ENCODE measurements at regions not wholly inside any gene's neighbourhood (a gene's known extent, or its start where the extent isn't known, plus 50 kb on each side); places are given as distances from the start of the nearest gene placed in this dataset.

- TF ChIP-seq ZNF704 (tag by site-specific recombination; IDR thresholded peaks at IDR 0.05) (no peak), SALL2 (tag by site-specific recombination; IDR thresholded peaks at IDR 0.05; ENCODE audit: borderline replicate concordance) (no peak), ZNF768 (tag by site-specific recombination; IDR thresholded peaks at IDR 0.05) (no peak), ZNF433 (tag by site-specific recombination; IDR thresholded peaks at IDR 0.05; ENCODE audit: low read depth) (no peak), ZNF596 (tag by site-specific recombination; IDR thresholded peaks at IDR 0.05) (no peak)
Measured at GRCh38 chr14:85087201-85087600, 442.7 kb upstream of the FLRT2 start (continued).

- Histone ChIP-seq H3K9me3 (ENCODE audit: control insufficient read depth, insufficient read depth, low read depth, low read length) (no peaks in the 10 kb centered on the region), H3K36me3 (ENCODE audit: control insufficient read depth in 2 of 2, insufficient read depth in 1 of 2, low read length in 2 of 2) (no peaks in the 10 kb centered on the region), H3K4me3 (ENCODE audit: low read depth, low read length) (no peak overlapping the region), H3K27ac (ENCODE audit: extremely low read depth, low read depth, low read length) (no peak overlapping the region), H3K4me1 (ENCODE audit: control insufficient read depth, insufficient read depth, low read length) (no peaks in the 10 kb centered on the region)
- TF ChIP-seq ZNF658 (tag by site-specific recombination; IDR thresholded peaks at IDR 0.05): no peak
- TF ChIP-seq ZNF677 (tag by site-specific recombination; IDR thresholded peaks at IDR 0.05): no peak
- TF ChIP-seq ZNF785 (tag by site-specific recombination; IDR thresholded peaks at IDR 0.05): no peak
- no peak for TF ChIP-seq ZNF692 (tag by site-specific recombination; IDR thresholded peaks at IDR 0.05)
- no peak for TF ChIP-seq ZNF660 (tag by site-specific recombination; IDR thresholded peaks at IDR 0.05)
- TF ChIP-seq ATF2 (tag by site-specific recombination; IDR thresholded peaks at IDR 0.05; ENCODE audit: low read depth): no peak
- no peak for TF ChIP-seq ZNF140 (tag by site-specific recombination; IDR thresholded peaks at IDR 0.05)
- no peak for TF ChIP-seq ZNF600 (tag by site-specific recombination; IDR thresholded peaks at IDR 0.05)
- no peak for TF ChIP-seq PRDM6 (tag by site-specific recombination; IDR thresholded peaks at IDR 0.05)
- TF ChIP-seq MEIS1 (CRISPR knock-in tag; IDR thresholded peaks at IDR 0.05; ENCODE audit: borderline replicate concordance): no peak
- no peak for TF ChIP-seq REPIN1 (tag by site-specific recombination; IDR thresholded peaks at IDR 0.05; ENCODE audit: low read depth)
- ChIA-PET POLR2A (no interaction called here), CTCF (no interaction called here)
Measured at GRCh38 chr14:85088192-85088591, 441.8 kb upstream of the FLRT2 start.

GRCh38 chr14:85090681-85091080 lies 439.3 kb upstream of the FLRT2 start:
- Histone ChIP-seq H3K36me3 (ENCODE audit: control insufficient read depth in 2 of 2, insufficient read depth in 1 of 2, low read length in 2 of 2) (no peaks in the 10 kb centered on the region), H3K27ac (ENCODE audit: extremely low read depth, low read depth, low read length) (no peak overlapping the region), H3K4me3 (ENCODE audit: low read depth, low read length) (no peak overlapping the region), H3K4me1 (ENCODE audit: control insufficient read depth, insufficient read depth, low read length) (no peaks in the 10 kb centered on the region), H3K9me3 (ENCODE audit: control insufficient read depth, insufficient read depth, low read depth, low read length) (no peaks in the 10 kb centered on the region)
- CTCF ChIA-PET: no interaction called here
- POLR2A ChIA-PET: no interaction called here
- no peak for TF ChIP-seq SP2 (tag by site-specific recombination; IDR thresholded peaks at IDR 0.05)
- TF ChIP-seq PRDM10 (tag by site-specific recombination; IDR thresholded peaks at IDR 0.05): no peak
- no peak for TF ChIP-seq ZNF302 (tag by site-specific recombination; IDR thresholded peaks at IDR 0.05; ENCODE audit: low read depth)
- TF ChIP-seq ZNF169 (tag by site-specific recombination; IDR thresholded peaks at IDR 0.05): no peak
- TF ChIP-seq ZNF148 (tag by site-specific recombination; IDR thresholded peaks at IDR 0.05; ENCODE audit: borderline replicate concordance): no peak
- no peak for TF ChIP-seq OVOL3 (tag by site-specific recombination; IDR thresholded peaks at IDR 0.05)
